Left kidney (tissue), 1 donor: ENCODE measurements at regions not wholly inside any gene's neighbourhood (a gene's known extent, or its start where the extent isn't known, plus 50 kb on each side); places are given as distances from the start of the nearest gene placed in this dataset.

Experiments used
- DNase-seq: peaks from one replicate; pipeline ENCODE4 v3.0.0-alpha.2; 2013

DNA sequence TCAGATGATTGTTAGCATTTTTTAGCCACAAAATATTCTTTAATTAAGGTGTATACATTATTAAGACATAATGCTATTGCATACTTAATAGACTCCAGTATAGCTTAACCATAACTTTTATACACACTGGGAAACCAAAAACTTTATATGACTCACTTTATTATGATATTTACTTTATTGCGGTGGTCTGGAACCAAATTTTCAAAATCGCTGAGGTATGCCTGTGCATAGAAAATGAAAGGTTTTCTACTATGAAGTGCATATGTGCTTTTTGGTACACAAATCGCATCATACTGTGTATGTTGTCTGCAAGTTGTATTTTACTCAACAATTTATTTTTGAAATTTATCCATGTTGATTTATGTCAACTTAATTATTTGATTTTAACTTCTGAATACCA lies 875.1 kb downstream of the SLC4A3 start:
- DNase-seq = no peak

DNA sequence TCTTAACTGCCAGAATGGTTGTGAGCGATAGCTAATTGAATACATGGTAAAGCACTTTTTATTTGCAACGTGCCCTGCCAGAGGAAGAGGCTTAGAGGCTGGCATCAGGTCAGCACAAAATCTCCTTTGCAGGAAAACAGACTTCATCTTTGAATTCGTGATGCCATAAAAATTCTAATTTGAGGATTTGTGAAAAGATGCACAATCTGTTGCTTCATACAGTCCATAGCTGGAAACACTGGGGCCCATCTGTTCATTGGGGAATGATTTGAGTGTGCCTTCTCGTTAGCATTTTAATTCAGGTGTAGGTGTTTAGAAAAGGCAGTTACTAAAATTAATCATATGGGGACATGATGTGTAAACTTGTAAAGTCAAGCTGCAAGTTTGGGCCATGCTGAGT lies 876.0 kb downstream of the SLC4A3 start:
- DNase-seq = no peak

DNA sequence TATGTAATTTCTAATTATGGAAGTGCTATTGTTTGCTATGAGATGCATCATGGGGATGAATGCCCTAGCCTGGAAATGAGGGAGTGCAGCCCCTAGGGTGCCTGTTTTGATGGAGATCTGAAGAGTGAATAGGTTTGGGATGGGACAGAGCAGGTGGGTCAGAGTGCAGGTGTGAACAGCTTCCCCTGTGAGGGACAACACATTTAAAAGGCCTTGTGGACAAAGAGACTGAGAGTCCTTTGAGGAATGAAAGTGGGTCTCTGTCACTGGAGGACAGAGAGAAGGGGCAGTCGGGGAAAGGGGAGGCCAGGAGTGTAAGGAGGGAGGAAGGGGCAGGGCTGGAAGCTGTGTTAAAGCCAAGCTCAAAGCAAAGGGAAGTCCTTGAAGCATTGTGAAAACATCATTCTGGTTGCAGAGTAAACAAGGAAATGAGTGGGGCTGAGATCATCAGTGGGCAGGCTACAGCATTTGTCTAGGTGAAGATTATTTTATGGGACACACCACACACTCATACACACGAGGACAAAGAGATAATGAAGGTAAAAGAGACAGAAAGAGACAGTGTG lies 877.6 kb downstream of the SLC4A3 start:
- DNase-seq = no peak

DNA sequence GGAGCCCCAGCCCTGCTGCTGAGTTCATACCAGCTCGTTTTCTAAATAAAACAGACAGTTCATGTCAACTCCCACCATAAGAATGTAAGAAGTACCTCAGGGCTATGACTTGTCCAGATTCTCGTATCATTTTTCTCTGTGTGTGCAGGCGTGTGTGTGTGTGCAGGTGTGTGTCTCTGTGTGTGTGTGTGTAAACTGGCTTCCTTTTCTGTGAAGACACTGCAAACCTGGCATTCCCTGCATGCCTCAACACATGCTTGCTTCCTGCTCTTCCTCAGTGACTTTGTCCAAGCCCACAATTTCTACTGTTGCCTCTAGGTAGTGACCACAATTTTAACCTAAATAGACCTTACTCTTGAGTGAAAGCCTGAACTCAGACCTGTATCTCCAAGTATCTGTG lies 879.0 kb downstream of the SLC4A3 start:
- no peak for DNase-seq

DNA sequence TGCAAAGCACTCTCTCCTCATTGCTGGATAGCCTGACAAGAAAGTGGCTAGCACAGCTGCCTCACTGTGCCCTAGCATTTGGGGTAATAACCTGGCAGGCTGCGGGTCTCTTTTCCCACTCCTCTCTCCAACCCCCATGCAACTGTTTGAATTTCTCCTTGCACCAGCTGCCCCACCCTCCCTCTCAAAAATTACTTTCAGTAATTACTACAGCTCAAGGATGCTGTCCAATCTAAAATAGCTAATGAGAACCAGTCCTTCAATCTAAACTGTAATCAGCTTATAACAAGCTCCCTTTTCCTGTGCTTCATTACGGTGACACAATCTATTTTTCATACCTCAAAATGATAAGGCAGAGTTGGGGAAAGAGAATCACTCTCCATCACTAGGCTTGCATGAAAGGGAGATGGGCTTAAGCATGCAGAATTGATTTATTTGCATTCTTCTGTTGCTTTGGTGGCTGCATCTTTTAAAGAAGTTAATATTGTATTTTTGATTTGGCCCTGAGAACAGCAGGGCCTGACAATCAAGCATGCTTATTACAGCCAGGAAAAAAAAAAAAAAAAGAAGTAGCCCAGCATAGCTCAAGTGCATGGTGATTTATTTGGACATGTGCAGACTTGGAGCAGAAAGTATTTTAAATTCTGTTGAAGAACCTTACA lies 881.8 kb downstream of the SLC4A3 start:
- no peak for DNase-seq

DNA sequence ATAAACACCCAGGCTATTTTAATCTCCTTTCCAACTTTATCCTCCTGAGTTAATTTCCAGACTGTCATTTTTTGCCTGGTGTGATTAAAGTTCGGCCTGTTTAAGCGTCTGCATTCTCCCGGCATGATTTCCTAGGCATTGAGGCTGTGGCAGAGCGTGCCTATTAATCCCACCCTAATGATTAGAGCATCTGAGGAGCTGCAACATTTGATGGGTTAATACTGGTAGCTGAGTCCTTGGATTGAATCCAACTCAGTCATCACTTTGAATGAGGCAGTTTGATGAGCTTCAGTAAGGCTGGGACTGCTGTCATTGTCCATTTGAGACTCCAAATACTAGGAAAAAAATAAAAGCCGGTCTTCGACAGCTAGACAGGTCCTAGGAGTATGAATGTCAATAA lies 882.5 kb downstream of the SLC4A3 start:
- no peak for DNase-seq

DNA sequence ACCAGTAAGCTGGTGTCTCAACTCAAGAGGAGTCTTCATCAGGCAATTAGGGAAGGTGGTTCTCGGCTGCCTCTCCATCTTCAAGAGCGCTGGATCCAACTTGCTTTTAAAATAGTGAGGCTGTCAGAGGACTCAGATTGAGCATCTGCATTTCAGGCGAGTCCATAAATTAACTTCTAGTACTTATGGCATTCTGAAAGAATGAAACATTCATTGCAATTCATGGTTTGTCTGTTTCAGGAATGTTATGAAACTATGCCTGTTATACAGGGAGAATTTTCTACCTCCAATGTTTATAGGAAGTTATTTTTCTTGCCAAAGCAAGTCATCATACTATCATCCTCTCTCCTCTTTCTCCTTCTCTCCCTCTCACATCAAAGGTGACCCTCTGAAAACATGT lies 883.2 kb downstream of the SLC4A3 start:
- DNase-seq = no peak

DNA sequence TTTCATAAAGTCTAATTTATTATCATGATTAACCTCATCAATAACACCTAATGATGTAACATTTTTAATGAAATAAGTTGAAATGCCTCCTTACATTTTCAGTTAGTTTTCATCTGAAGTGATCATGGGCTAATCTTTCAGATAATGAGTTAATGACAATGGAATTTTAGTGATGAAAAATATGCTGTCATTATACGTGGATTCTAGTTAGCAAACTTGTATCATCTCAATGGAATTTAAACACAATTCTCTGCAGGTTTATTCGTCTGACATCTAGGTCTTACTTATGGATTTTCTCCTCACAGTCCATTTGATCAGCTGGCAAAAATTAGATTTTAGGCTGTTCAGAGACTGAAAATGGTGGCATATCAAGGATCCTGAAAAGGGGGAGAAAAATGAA lies 885.0 kb downstream of the SLC4A3 start:
- no peak for DNase-seq

DNA sequence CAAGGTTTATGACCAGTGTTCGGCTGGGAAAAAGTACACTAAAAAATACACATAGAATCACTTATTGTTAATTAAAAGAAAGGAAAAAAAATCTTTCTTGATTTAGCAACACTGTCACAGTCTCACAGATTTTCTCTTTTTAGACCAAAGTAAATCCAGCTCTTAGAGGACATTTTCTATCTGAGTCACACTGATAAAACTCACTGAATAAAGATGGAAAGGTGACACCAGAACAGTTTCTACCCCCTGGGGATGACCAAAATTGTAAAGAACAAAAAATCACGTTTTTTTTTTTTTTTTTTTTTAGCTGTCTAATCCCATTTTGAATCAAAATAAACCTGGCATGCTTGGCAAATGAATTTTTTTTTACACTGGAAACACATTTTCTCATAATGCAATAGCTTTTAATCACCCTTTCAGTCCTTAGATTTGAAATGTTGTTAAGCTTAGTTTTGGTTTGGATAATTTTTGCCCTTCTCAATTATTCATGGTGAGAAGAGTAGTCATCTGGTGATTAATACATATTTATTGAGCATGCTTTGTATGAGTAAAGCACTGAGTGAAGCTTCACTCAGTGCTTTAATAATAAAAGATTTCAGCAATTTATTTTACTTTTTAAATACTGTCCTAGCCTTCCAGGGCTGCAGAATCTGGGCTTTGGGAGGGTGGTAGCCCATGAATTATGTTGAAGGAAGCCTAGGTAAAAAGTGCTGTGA lies 886.3 kb downstream of the SLC4A3 start:
- no peak for DNase-seq

DNA sequence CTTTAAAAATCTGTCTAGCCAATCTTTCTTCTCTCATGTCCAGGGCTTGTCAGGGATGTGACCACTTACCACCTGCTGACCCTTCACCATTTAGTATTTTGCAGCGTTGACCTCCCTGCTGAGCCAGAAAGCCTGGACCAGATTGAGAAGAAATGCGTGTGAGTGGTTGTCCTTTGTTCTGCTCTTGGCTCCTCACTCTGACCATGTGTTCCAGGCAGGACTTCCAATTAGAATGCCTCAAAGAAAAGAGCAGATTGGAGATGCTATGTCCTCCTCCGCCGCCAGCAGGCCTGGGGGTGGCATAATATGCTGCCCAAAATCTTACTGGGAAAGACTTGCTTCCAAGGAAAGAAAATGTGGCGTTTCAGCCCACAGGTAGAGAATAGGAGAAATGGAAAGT lies 894.1 kb downstream of the SLC4A3 start:
- DNase-seq = no peak

DNA sequence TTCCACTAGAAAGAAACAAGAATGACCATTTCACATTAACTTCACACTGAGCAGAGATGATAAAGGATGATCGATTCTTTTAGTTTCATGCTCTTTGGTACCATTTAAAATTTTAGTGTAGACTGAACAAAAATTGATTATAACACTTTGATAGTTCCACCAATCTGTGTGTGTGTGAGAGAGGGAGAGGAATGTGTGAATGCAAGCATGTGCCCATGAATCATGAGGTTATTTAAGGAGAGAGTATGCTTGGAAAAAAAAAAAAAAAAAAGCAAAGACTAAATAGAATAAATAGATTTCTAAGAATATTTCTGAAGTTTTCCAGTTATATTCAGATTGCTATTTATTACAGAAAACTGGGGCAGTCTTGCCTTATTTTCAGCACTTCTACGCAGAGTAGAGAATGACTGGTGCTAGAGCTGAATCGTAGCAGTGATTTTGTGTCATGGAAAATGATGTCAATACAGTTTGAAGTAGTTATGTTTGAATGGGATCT lies 900.8 kb downstream of the SLC4A3 start:
- no peak for DNase-seq

DNA sequence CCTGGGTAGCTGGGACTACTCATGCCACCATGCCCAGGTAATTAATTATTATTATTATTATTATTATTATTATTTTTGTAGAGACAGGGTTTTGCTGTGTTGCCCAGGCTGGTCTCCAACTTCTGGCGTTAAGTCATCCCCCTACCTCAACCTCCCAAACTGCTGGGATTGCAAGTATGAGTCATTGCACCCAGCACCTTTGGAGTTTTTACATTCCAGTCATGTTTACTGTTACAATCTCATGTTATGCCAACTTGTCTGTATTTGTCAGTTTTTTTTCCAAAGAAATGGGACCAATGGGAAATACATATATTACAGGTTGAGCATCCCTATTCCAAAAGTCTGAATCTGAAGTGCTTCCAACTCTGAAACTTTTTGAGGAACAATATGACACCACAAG lies 903.8 kb downstream of the SLC4A3 start:
- DNase-seq = no peak

DNA sequence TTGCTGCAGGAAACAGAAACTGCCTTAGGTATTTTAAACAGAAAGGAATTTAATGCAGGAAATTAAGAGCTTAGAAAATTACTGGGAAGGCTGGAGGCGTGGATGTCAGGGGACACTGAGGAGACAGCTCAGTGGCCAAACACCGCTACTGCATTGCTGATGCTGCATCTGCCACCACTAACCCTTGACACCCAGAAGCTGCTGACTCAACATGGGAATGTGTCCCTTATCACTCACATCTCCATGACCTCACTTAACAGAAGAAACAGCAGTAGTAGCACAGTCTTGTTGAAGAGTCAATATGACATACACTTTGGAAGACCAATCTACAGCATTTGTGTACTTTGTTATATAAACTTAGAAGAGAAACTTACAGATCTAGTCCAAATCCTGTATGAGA lies 906.1 kb downstream of the SLC4A3 start:
- DNase-seq = no peak

DNA sequence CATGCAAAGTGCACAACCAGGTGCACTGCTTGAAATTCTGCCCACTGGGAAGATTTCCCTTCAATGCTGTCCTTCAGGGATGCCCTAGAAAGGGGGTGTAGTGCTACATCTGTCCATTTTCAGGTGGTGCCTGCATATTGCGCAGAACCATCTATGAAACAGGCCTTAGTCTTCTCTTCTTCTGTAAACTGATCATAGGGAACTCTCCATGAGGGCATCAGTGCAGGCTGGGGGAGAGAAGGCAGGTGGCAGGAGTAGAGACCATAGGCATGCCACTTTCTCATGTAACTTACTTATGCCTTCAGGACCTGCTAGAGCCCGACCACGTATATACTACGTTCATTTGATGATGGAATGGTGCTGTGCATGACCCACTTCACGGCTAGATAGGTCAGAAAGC lies 912.1 kb downstream of the SLC4A3 start:
- no peak for DNase-seq

DNA sequence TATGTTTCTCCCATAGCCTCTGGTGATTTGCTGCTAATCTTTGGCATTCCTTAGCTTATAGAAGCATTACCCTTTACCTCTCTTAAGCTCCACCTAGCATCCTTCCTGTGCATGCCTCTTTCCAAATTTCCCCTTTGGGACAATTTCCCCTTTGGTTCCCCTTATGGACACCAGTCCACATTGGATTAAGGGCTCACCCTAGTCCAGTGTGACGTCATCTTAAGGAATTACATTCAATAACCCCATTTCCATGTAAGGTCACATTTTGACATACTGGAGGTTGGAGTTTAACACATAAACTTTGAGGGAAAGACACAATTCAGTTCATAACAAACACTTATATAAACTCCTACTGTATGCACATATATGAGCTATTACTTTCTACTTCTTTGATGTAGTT lies 916.6 kb downstream of the SLC4A3 start:
- no peak for DNase-seq

DNA sequence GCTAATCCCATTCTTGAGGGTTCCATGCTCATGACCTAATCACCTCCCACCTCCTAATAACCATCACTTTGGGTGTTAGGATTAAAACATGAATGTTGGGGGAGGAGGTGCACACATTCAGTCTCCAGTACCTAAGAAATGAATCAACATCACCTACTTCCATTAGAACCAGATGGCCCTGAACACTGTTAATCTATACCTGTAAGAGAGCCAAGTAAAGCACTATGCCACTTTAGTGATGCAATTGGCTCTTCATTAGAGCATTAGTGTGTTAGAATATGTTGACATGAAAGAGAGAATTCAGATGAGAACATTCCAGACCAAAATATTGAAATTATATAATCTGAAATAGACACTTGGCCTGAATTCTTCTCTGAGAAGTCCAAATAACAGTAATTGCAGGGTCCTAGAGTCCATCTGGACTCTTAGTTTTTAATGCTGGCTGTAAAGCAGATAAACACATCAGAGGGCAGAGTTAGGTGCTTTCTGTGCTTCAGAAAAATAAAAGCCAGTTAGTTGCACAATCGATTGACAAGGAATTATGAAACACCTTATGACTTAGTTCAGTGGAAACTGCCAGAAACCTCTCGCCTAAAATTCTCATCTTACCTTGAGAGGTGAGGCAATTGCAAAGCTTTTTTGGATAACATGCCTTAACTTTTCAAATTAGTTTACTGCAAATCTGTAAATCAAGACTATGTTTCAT lies 923.7 kb downstream of the SLC4A3 start:
- DNase-seq = no peak

DNA sequence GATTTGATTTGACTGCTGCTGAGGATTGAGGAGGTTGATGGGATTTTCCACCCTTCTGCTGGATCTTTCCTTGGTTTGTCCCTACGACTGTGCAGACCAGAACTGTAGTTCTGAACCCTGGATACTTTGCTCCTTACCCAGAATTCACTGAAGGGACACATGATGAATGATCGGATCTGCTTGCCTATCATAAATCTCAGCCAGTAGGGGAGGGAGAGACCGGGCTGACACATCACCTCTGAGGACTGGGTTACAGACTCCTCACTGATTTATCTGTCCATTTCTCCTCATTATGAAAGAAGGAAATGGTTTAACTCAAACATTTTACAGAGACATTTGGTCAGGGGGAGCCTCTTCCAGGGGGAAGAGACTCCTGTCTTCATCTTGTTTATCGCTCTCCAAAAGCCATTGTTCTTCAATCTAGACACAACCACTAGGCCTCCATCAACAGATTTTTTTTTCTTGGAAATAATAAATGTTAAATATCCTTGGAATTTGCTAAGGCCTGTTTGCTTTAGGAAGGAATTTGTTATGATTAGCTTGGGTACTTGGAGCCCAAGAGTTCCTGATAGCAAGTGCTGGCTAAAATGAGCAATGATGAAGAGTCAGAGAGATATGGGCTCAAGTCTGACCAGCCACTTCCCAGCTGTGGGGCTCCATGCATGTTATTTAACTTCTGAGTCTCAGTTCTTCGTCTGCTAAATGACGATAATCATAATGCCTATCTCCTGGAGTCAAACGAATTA lies 925.5 kb downstream of the SLC4A3 start:
- DNase-seq = peak; percentile 31

DNA sequence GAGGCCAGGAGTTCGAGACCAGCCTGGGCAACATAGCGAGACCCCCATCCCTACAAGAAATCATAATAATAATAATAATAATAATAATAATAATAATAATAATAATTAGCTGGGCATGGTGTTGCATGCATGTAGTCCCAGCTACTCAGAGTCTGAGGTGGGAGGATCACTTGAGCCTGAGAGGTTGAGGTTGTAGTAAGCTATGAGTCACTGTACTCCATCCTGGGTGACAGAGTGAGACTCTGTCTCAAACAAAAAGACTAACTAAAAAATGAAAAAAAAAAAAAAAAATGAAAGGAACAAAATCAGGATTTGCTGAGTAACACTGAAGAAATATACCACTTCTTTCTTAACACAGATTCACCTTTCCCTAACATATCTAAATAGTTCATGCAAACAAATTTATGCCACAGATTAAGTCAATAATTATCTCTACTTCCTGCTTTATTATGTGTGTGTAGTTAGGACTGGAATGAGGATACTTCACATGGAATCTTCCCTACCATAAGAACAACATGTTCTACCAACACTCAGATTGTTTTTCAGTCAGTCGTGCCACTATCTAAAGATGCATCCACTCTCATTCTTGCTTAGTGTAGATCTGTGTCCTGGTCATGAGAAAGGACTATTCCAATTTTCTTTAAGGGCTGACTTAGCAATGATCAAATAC lies 928.7 kb downstream of the SLC4A3 start:
- DNase-seq = no peak

DNA sequence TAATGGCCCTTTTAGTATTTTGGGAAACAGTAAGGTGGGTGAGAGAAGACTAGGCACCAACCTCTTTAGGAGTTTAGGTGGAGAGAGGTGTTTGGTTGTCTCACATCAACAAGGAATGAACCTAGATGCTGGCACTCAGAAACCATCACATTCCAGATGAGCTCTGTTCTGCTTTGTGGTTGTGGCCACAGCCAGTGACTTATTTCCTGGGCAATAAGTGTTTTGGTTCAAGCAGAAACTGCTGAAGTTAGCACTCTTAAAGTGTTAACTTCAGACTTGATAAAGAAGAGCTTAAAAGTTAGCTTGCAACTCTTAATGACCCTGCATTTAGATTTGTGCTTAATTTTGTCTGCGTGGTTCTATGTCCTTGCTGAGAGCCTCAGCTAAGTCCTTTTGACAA lies 929.2 kb downstream of the SLC4A3 start:
- no peak for DNase-seq

DNA sequence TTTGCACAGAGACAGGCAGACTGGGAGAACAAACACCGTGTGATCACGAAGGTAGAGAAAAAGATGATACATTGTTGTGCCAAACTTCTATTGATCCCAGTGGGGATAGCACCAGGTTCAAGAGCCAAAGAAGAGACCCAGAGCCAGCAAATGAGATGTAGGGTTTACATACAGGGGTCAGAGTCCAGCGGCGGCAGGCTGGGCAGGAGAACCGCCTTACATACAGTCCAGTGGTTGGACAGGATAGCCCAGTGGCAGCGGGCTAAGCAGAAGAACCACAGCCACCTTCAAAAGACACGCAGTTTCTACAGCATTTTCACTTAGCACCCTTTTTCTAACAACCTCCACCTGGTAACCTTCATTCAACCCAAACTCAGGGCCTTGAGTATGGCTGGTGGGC lies 932.8 kb downstream of the SLC4A3 start:
- DNase-seq = no peak

DNA sequence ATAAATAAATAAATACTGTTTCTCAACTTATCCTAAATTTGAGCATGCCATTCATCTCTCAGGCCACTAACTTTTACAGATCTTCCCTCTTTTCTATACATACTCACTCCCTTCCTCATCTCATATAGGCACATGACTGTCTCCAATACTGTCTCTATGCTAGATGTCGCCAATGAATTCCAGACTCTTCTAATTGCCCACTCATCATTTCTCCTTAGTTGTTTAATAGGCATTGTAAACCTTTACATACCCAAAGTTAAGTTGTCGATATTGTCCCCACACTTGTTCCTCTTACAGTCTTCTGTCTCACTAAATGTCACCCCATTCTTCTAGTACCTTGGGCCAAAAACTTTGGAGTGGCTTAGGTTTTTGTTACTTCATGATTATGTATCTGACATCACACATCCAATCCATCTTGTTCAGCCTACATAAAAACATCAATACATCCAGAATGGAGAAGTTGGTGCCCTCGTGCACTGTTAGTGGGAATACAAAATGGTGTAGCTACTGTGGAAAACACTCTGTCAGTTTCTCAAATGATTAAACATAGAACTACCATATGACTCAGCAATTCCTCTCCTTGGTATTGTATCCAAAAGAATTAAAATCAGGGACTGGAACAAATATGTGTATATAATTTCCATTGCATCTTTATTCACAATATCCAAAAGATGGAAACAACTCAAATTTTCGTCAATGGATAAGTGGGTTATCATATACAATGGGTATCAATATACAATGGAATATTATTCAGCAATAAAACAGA lies 935.1 kb downstream of the SLC4A3 start:
- DNase-seq = no peak
